ENCODE measurements at regions not wholly inside any gene's neighbourhood (a gene's known extent, or its start where the extent isn't known, plus 50 kb on each side); places are given as distances from the start of the nearest gene placed in this dataset.

GRCh38 chr1:90821152-90821787 lies 104.2 kb upstream of the BARHL2 start:
- DNase-seq (ENCODE audit: low read depth in 1 of 2, low spot score in 2 of 2) = no peak
- POLR2A ChIA-PET (ENCODE audit: partially characterized antibody) = no interaction called here
- Histone ChIP-seq H3K14ac (ENCODE audit: insufficient read length) (no peak overlapping the region), H3K27me3 (replicated peaks in 1 of 4; ENCODE audit: control insufficient read depth in 3 of 4, extremely low read depth in 1 of 4, insufficient read depth in 3 of 4, low read length in 3 of 4) (peaks cover 0 to 2% (median 0%) of the 10 kb centered on the region in 4 experiments; a peak in 3 of 7 replicates), H4K91ac (replicated peaks; ENCODE audit: insufficient read length, low read length) (no peak overlapping the region), H2BK12ac (ENCODE audit: low read depth, low read length) (no peak overlapping the region), H2AFZ (ENCODE audit: low read length) (no peak overlapping the region), H4K20me1 (replicated peaks in 1 of 2; ENCODE audit: control insufficient read depth in 1 of 2, insufficient read depth in 2 of 2, low read length in 2 of 2) (no peaks in the 10 kb centered on the region), H3K4me2 (ENCODE audit: insufficient read depth in 1 of 2, low read depth in 2 of 2, low read length in 2 of 2) (no peak overlapping the region), H2BK120ac (replicated peaks; ENCODE audit: low read depth, low read length) (no peak overlapping the region), H4K8ac (ENCODE audit: extremely low read depth, insufficient read depth, low read length) (no peak overlapping the region), H3K23ac (ENCODE audit: insufficient read length) (no peak overlapping the region), H3K79me2 (ENCODE audit: control insufficient read depth in 1 of 2, insufficient read depth in 2 of 2, low read length in 2 of 2) (no peaks in the 10 kb centered on the region), H3K4me3 (ENCODE audit: extremely low read depth in 1 of 4, insufficient read depth in 2 of 4, low read depth in 3 of 4, low read length in 4 of 4) (no peak overlapping the region), H3K56ac (replicated peaks; ENCODE audit: insufficient read length, low read depth, low read length) (no peak overlapping the region), H3K27ac (ENCODE audit: low read depth, low read length) (no peak overlapping the region), H3K9ac (replicated peaks in 1 of 4; ENCODE audit: extremely low read depth in 1 of 4, low read depth in 3 of 4, low read length in 3 of 4) (no peak overlapping the region), H2BK5ac (ENCODE audit: low read depth, low read length) (no peak overlapping the region), H4K5ac (ENCODE audit: insufficient read length, low read depth, low read length) (no peak overlapping the region), H2BK15ac (ENCODE audit: low read length) (no peak overlapping the region), H2AK5ac (ENCODE audit: low read depth, low read length) (no peak overlapping the region), H2BK20ac (ENCODE audit: low read length) (no peak overlapping the region), H3K18ac (ENCODE audit: extremely low read depth, low read length) (no peak overlapping the region), H3K23me2 (ENCODE audit: low read depth, low read length) (no peaks in the 10 kb centered on the region), H3K9me3 (ENCODE audit: insufficient read depth in 2 of 2, low read depth in 1 of 2, low read length in 1 of 2) (no peaks in the 10 kb centered on the region), H3K4ac (replicated peaks; ENCODE audit: insufficient read length, low read depth, low read length) (no peak overlapping the region), H3K4me1 (replicated peaks in 1 of 4; ENCODE audit: control insufficient read depth in 3 of 4, insufficient read depth in 4 of 4, low read length in 3 of 4) (no peaks in the 10 kb centered on the region), H3K79me1 (ENCODE audit: low read depth, low read length) (no peaks in the 10 kb centered on the region), H3K36me3 (ENCODE audit: control insufficient read depth in 2 of 4, insufficient read depth in 4 of 4, low read length in 3 of 4) (no peaks in the 10 kb centered on the region)
- no peak for FAIRE-seq
- CTCF ChIA-PET (ENCODE audit: partially characterized antibody) = no interaction called here
- WGBS, 2 experiments (ENCODE audit: extremely low coverage in 1 of 2, insufficient coverage in 1 of 2, insufficient read length in 1 of 2, insufficient replicate concordance in 2 of 2, low coverage in 1 of 2, low lambda C conversion rate in 2 of 2, missing lambda C conversion rate in 1 of 2) = 82% methylated on average over 5 of the region's 5 CpGs; no CpG with 5 or more reads in 1 of the 2 experiments
- no peak for TF ChIP-seq POU5F1 (IDR thresholded peaks at IDR 0.05; ENCODE audit: low read depth, low read length)
- TF ChIP-seq, protein P1, sequence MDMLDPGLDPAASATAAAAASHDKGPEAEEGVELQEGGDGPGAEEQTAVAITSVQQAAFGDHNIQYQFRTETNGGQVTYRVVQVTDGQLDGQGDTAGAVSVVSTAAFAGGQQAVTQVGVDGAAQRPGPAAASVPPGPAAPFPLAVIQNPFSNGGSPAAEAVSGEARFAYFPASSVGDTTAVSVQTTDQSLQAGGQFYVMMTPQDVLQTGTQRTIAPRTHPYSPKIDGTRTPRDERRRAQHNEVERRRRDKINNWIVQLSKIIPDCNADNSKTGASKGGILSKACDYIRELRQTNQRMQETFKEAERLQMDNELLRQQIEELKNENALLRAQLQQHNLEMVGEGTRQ (IDR thresholded peaks at IDR 0.05; ENCODE audit: low read length) = no peak
- no peak for TF ChIP-seq YY1 (IDR thresholded peaks at IDR 0.05; ENCODE audit: low read depth, low read length)
- no peak for TF ChIP-seq BCL11A (IDR thresholded peaks at IDR 0.05; ENCODE audit: low read depth in 2 of 2, low read length in 2 of 2)
- TF ChIP-seq SIRT6 (IDR thresholded peaks at IDR 0.05; ENCODE audit: low read length) = no peak
- no peak for TF ChIP-seq TAF7 (optimal IDR thresholded peaks at IDR 0.05; ENCODE audit: borderline replicate concordance, low read depth, low read length)
- no peak for TF ChIP-seq POLR2AphosphoS5 (IDR thresholded peaks at IDR 0.05; ENCODE audit: low read depth, low read length)
- TF ChIP-seq EP300 (IDR thresholded peaks at IDR 0.05; ENCODE audit: borderline replicate concordance in 1 of 2, low read depth in 2 of 2, low read length in 2 of 2) = no peak
- TF ChIP-seq NRF1 (IDR thresholded peaks at IDR 0.05; ENCODE audit: low read depth, low read length) = no peak
- no peak for TF ChIP-seq BRCA1 (IDR thresholded peaks at IDR 0.05; ENCODE audit: low read depth, low read length)

Measured in H1 (cell line).